ENCODE measurements at regions not wholly inside any gene's neighbourhood (a gene's known extent, or its start where the extent isn't known, plus 50 kb on each side); places are given as distances from the start of the nearest gene placed in this dataset.

DNA sequence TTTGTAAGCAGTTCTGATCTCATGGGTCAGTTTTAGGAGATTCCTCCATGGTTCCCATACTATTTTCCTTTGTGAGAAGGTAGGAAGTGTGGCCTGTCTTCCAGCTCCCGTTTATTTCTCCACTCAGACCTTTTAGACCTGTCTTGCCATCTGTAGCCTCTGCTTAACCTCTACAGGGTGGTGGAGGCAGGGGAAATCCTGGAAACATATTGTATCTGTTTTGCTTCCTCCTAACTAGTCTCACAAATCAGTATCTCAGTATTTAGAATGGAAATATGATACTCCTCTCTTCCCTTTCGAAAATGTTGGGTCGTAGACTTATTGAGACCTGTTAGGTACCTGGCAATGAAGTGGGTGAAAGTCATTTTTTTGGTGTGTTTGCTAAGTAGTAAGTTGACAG lies 399.4 kb upstream of the RGS6 start:
- H3K27ac ChIP-seq (ENCODE audit: low read depth, low read length): peak overlapping the region; percentile 65
- H3K36me3 ChIP-seq (ENCODE audit: insufficient read depth, low read length): peaks cover 13% of the 10 kb centered on the region
- no peaks in the 10 kb centered on the region for H3K27me3 ChIP-seq (ENCODE audit: insufficient read depth, low read length)
- peaks cover 51% of the 10 kb centered on the region for H3K4me1 ChIP-seq (ENCODE audit: control insufficient read depth, insufficient read depth, low read length, unreplicated experiment)
- peaks cover 18% of the 10 kb centered on the region for H3K79me2 ChIP-seq (ENCODE audit: control insufficient read depth, insufficient read depth, low read length, unreplicated experiment)
- peak overlapping the region; percentile 50 for H3K4me3 ChIP-seq (ENCODE audit: low read depth, low read length)
- peak overlapping the region; percentile 25 for H2AFZ ChIP-seq (ENCODE audit: low read length, unreplicated experiment)

GRCh38 chr14:71533390-71533789 lies 398.8 kb upstream of the RGS6 start:
- H3K4me3 ChIP-seq (ENCODE audit: low read depth, low read length): no peak overlapping the region
- peak overlapping the region; percentile 65 for H3K27ac ChIP-seq (ENCODE audit: low read depth, low read length)
- peaks cover 17% of the 10 kb centered on the region for H3K79me2 ChIP-seq (ENCODE audit: control insufficient read depth, insufficient read depth, low read length, unreplicated experiment)
- peaks cover 13% of the 10 kb centered on the region for H3K36me3 ChIP-seq (ENCODE audit: insufficient read depth, low read length)
- peaks cover 57% of the 10 kb centered on the region for H3K4me1 ChIP-seq (ENCODE audit: control insufficient read depth, insufficient read depth, low read length, unreplicated experiment)
- H2AFZ ChIP-seq (ENCODE audit: low read length, unreplicated experiment): no peak overlapping the region
- H3K27me3 ChIP-seq (ENCODE audit: insufficient read depth, low read length): no peaks in the 10 kb centered on the region

- no peak overlapping the region for H2AFZ ChIP-seq (ENCODE audit: low read length, unreplicated experiment)
- peaks cover 13% of the 10 kb centered on the region for H3K36me3 ChIP-seq (ENCODE audit: insufficient read depth, low read length)
- peaks cover 60% of the 10 kb centered on the region for H3K4me1 ChIP-seq (ENCODE audit: control insufficient read depth, insufficient read depth, low read length, unreplicated experiment)
- H3K79me2 ChIP-seq (ENCODE audit: control insufficient read depth, insufficient read depth, low read length, unreplicated experiment): peaks cover 17% of the 10 kb centered on the region
- no peaks in the 10 kb centered on the region for H3K27me3 ChIP-seq (ENCODE audit: insufficient read depth, low read length)
- peak overlapping the region; percentile 65; the same call in 1 of the 2 replicates for H3K27ac ChIP-seq (ENCODE audit: low read depth, low read length)
- H3K4me3 ChIP-seq (ENCODE audit: low read depth, low read length): no peak overlapping the region
These were observed 398.4 kb upstream of the RGS6 start for GRCh38 chr14:71533800-71534199.

DNA sequence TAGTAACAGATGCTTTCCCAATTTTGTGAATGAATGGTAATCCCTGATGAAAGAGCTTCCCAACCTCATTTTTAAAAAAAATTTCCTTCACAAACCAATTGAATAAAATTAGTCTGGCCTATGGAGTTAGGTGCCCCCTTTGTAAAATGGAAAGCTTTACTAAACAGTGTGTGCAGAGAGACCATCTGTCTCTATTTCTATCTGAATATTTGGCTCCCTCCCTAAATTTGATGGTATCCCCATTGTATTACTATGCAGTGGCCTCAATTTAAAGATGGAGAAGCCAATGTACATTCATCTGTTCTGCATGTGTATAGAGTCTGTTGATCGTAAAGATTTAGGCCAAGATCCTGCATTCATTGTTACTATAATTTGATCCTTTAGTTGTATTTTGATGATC lies 397.7 kb upstream of the RGS6 start:
- H3K36me3 ChIP-seq (ENCODE audit: insufficient read depth, low read length): peaks cover 13% of the 10 kb centered on the region
- H3K4me1 ChIP-seq (ENCODE audit: control insufficient read depth, insufficient read depth, low read length, unreplicated experiment): peaks cover 63% of the 10 kb centered on the region
- H3K79me2 ChIP-seq (ENCODE audit: control insufficient read depth, insufficient read depth, low read length, unreplicated experiment): peaks cover 24% of the 10 kb centered on the region
- H3K27ac ChIP-seq (ENCODE audit: low read depth, low read length): no peak overlapping the region
- H2AFZ ChIP-seq (ENCODE audit: low read length, unreplicated experiment): no peak overlapping the region
- no peaks in the 10 kb centered on the region for H3K27me3 ChIP-seq (ENCODE audit: insufficient read depth, low read length)
- H3K4me3 ChIP-seq (ENCODE audit: low read depth, low read length): no peak overlapping the region

GRCh38 chr14:71536015-71536740 lies 396.1 kb upstream of the RGS6 start:
- Histone ChIP-seq H3K4me1 (ENCODE audit: control insufficient read depth, insufficient read depth, low read length, unreplicated experiment) (peaks cover 67% of the 10 kb centered on the region), H3K36me3 (ENCODE audit: insufficient read depth, low read length) (peaks cover 3% of the 10 kb centered on the region; the same call in 1 of the 2 replicates), H3K27ac (ENCODE audit: low read depth, low read length) (no peak overlapping the region), H3K4me3 (ENCODE audit: low read depth, low read length) (no peak overlapping the region), H2AFZ (ENCODE audit: low read length, unreplicated experiment) (no peak overlapping the region), H3K79me2 (ENCODE audit: control insufficient read depth, insufficient read depth, low read length, unreplicated experiment) (peaks cover 31% of the 10 kb centered on the region), H3K27me3 (ENCODE audit: insufficient read depth, low read length) (no peaks in the 10 kb centered on the region)

GRCh38 chr14:71536927-71537772 lies 395.1 kb upstream of the RGS6 start:
- Histone ChIP-seq H3K79me2 (ENCODE audit: control insufficient read depth, insufficient read depth, low read length, unreplicated experiment) (peaks cover 25% of the 10 kb centered on the region), H3K27me3 (ENCODE audit: insufficient read depth, low read length) (no peaks in the 10 kb centered on the region), H3K27ac (ENCODE audit: low read depth, low read length) (no peak overlapping the region), H3K36me3 (ENCODE audit: insufficient read depth, low read length) (peaks cover 3% of the 10 kb centered on the region; the same call in 1 of the 2 replicates), H3K4me1 (ENCODE audit: control insufficient read depth, insufficient read depth, low read length, unreplicated experiment) (peaks cover 61% of the 10 kb centered on the region), H3K4me3 (ENCODE audit: low read depth, low read length) (no peak overlapping the region), H2AFZ (ENCODE audit: low read length, unreplicated experiment) (no peak overlapping the region)

DNA sequence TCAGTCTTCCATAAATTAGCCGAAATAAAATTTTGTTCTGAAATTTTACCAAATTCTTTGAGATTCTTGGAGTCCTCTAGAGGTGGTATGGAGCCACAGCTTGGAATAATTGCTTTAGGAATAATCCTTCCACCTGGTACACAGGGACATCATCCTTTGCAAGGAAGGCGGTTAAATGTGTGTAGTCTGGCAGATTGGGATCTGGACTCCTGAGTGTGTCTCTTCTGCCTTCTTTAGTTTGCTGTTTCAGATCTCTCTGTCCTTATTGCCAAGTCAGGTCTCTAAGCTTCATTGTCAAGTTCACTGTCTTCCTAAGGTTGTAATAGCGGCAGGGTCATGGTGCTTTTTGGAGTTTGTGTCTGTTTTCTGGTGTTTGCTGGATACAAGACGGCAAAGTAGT lies 393.9 kb upstream of the RGS6 start:
- H3K79me2 ChIP-seq (ENCODE audit: control insufficient read depth, insufficient read depth, low read length, unreplicated experiment): peaks cover 23% of the 10 kb centered on the region

GRCh38 chr14:71538938-71539649 lies 393.1 kb upstream of the RGS6 start:
- Histone ChIP-seq H3K4me1 (ENCODE audit: control insufficient read depth, insufficient read depth, low read length, unreplicated experiment) (peaks cover 46% of the 10 kb centered on the region), H3K36me3 (ENCODE audit: insufficient read depth, low read length) (peaks cover 3% of the 10 kb centered on the region; the same call in 1 of the 2 replicates), H3K79me2 (ENCODE audit: control insufficient read depth, insufficient read depth, low read length, unreplicated experiment) (peaks cover 18% of the 10 kb centered on the region), H3K27me3 (ENCODE audit: insufficient read depth, low read length) (no peaks in the 10 kb centered on the region), H3K27ac (ENCODE audit: low read depth, low read length) (peak overlapping the region; percentile 41; the same call in 1 of the 2 replicates), H3K4me3 (ENCODE audit: low read depth, low read length) (no peak overlapping the region; the same call in 1 of the 2 replicates), H2AFZ (ENCODE audit: low read length, unreplicated experiment) (no peak overlapping the region)

More for the DNA sequence above, 393.9 kb upstream of the RGS6 start:
- Histone ChIP-seq H3K4me1 (ENCODE audit: control insufficient read depth, insufficient read depth, low read length, unreplicated experiment) (peaks cover 49% of the 10 kb centered on the region), H2AFZ (ENCODE audit: low read length, unreplicated experiment) (no peak overlapping the region), H3K4me3 (ENCODE audit: low read depth, low read length) (no peak overlapping the region), H3K27ac (ENCODE audit: low read depth, low read length) (no peak overlapping the region), H3K36me3 (ENCODE audit: insufficient read depth, low read length) (peaks cover 3% of the 10 kb centered on the region; the same call in 1 of the 2 replicates), H3K27me3 (ENCODE audit: insufficient read depth, low read length) (no peaks in the 10 kb centered on the region)

DNA sequence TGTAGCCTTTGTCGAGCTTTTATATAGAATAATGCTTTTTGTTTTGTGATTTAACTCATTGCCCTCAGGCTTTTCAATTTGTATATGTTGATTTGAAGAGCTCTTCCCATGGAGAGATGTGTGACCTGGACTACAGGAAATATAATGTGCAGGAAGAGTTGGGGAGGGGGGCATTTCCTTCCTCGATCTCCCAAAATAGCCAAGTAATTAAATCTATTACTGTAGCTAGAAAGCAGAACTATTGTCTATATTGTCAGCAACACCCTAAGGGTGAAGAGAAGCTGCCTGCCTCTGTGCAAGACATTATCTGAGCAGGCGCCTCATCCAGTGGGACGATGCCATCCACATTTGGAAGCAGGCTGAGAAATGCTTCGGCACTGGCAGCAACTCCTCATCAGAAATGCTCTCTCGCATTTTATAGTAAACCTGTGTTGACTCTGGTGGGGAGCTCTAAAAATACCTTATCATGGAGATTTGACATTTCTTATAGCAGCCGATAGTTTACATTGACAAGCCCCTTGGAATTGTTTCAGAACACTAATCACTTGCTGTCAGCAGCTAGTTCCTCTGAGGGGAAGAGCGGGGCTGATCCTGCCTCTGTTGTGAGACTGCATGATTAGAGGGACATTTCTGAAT lies 392.5 kb upstream of the RGS6 start:
- H2AFZ ChIP-seq (ENCODE audit: low read length, unreplicated experiment): no peak overlapping the region
- peak overlapping the region; percentile 41; the same call in 1 of the 2 replicates for H3K27ac ChIP-seq (ENCODE audit: low read depth, low read length)
- H3K4me3 ChIP-seq (ENCODE audit: low read depth, low read length): no peak overlapping the region; the same call in 1 of the 2 replicates
- no peaks in the 10 kb centered on the region for H3K27me3 ChIP-seq (ENCODE audit: insufficient read depth, low read length)
- no peaks in the 10 kb centered on the region for H3K36me3 ChIP-seq (ENCODE audit: insufficient read depth, low read length)
- H3K79me2 ChIP-seq (ENCODE audit: control insufficient read depth, insufficient read depth, low read length, unreplicated experiment): peaks cover 14% of the 10 kb centered on the region
- peaks cover 46% of the 10 kb centered on the region for H3K4me1 ChIP-seq (ENCODE audit: control insufficient read depth, insufficient read depth, low read length, unreplicated experiment)

- no peak overlapping the region for H3K27ac ChIP-seq (ENCODE audit: low read depth, low read length)
- no peak overlapping the region for H3K4me3 ChIP-seq (ENCODE audit: low read depth, low read length)
- peaks cover 41% of the 10 kb centered on the region for H3K4me1 ChIP-seq (ENCODE audit: control insufficient read depth, insufficient read depth, low read length, unreplicated experiment)
- peaks cover 19% of the 10 kb centered on the region for H3K79me2 ChIP-seq (ENCODE audit: control insufficient read depth, insufficient read depth, low read length, unreplicated experiment)
- H2AFZ ChIP-seq (ENCODE audit: low read length, unreplicated experiment): no peak overlapping the region
- H3K27me3 ChIP-seq (ENCODE audit: insufficient read depth, low read length): no peaks in the 10 kb centered on the region
- H3K36me3 ChIP-seq (ENCODE audit: insufficient read depth, low read length): no peaks in the 10 kb centered on the region
These were observed 391.0 kb upstream of the RGS6 start for GRCh38 chr14:71541271-71541670.

Data from ACC112 (cell line).